NCI-H1930 (cell line): ENCODE measurements at regions not wholly inside any gene's neighbourhood (a gene's known extent, or its start where the extent isn't known, plus 50 kb on each side); places are given as distances from the start of the nearest gene placed in this dataset.
"Not testable (repeated sequence)": the region's sequence is repeated elsewhere in the genome, so short reads cannot be mapped to it uniquely, and the experiment has no call there.

Source experiments
- DNase-seq, 2 experiments: peaks; one replicate each; lab custom pipeline; 2025; lab: John Stamatoyannopoulos, UW

GRCh38 chr13:81382246-81382645 lies 1041.3 kb upstream of the SPRY2 start:
- DNase-seq, result no peak

- no peak for DNase-seq
Measured at GRCh38 chr13:81381560-81381959, 1040.6 kb upstream of the SPRY2 start.

GRCh38 chr13:81379183-81379582 lies 1038.3 kb upstream of the SPRY2 start:
- no peak for DNase-seq

GRCh38 chr13:81377921-81378320 lies 1037.0 kb upstream of the SPRY2 start:
- DNase-seq, result no peak

GRCh38 chr13:81375709-81376108 lies 1034.8 kb upstream of the SPRY2 start:
- DNase-seq, result no peak

GRCh38 chr13:81362711-81363110 lies 1021.8 kb upstream of the SPRY2 start:
- DNase-seq, result not testable (repeated sequence)

- DNase-seq, result no peak
Measured at GRCh38 chr13:81350056-81350455, 1009.1 kb upstream of the SPRY2 start.

GRCh38 chr13:81340118-81341069 lies 999.5 kb upstream of the SPRY2 start:
- not testable (repeated sequence) for DNase-seq

GRCh38 chr13:81339666-81340065 lies 998.7 kb upstream of the SPRY2 start:
- DNase-seq, result not testable (repeated sequence)

- DNase-seq, result no peak
Measured at GRCh38 chr13:81334481-81334880, 993.6 kb upstream of the SPRY2 start.

- no peak for DNase-seq
Measured at GRCh38 chr13:81326913-81327312, 986.0 kb upstream of the SPRY2 start.

- no peak for DNase-seq
Measured at GRCh38 chr13:81320516-81320915, 979.6 kb upstream of the SPRY2 start.

- DNase-seq, result no peak
Measured at GRCh38 chr13:81319351-81319750, 978.4 kb upstream of the SPRY2 start.

GRCh38 chr13:81318231-81319019 lies 977.5 kb upstream of the SPRY2 start:
- no peak for DNase-seq

GRCh38 chr13:81314461-81314860 lies 973.5 kb upstream of the SPRY2 start:
- DNase-seq, result no peak

GRCh38 chr13:81305928-81306327 lies 965.0 kb upstream of the SPRY2 start:
- no peak for DNase-seq

- DNase-seq, result no peak
Measured at GRCh38 chr13:81304121-81304659, 963.3 kb upstream of the SPRY2 start.

GRCh38 chr13:81302677-81303076 lies 961.8 kb upstream of the SPRY2 start:
- DNase-seq, result no peak

- no peak for DNase-seq
Measured at GRCh38 chr13:81302125-81302524, 961.2 kb upstream of the SPRY2 start.

GRCh38 chr13:81295177-81295576 lies 954.3 kb upstream of the SPRY2 start:
- no peak for DNase-seq

GRCh38 chr13:81293594-81294164 lies 952.8 kb upstream of the SPRY2 start:
- DNase-seq, result no peak

GRCh38 chr13:81283561-81283960 lies 942.6 kb upstream of the SPRY2 start:
- DNase-seq, result no peak
